Endothelial cell of umbilical vein (primary cell): ENCODE measurements at regions not wholly inside any gene's neighbourhood (a gene's known extent, or its start where the extent isn't known, plus 50 kb on each side); places are given as distances from the start of the nearest gene placed in this dataset.

ENCODE experiments used
- BruUV-seq: library from RNA; stranded (reverse); fragments of 400-500 nt; replicated peaks from 2 replicates; lab custom pipeline; 2021; lab: Mats Ljungman, UMichigan
- CTCF ChIA-PET: fragments of 300-600, 350-600 bp; sonication (Branson Sonifier 250); formaldehyde crosslinking; loops from one replicate; lab custom pipeline; 2021; ENCODE audit warnings: antibody characterized with exemption, inconsistent platforms; lab: Charles Lee
- POLR2A ChIA-PET: fragments of 300-600, 350-600 bp; sonication (Branson Sonifier 250); formaldehyde crosslinking; loops from one replicate; lab custom pipeline; 2021; ENCODE audit warnings: antibody characterized with exemption, inconsistent platforms; lab: Charles Lee
- DNase-seq: peaks from one replicate; pipeline ENCODE4 v3.0.0-alpha.2; 2011; ENCODE audit warnings: low read depth, low spot score
- FAIRE-seq: peaks from 2 replicates; lab custom pipeline; 2011; peaks lifted over from hg19 to GRCh38; lab: Jason Lieb, UNC
- H2AFZ ChIP-seq: 2 replicates; pipeline ENCODE4 v1.6.0; 2012; ENCODE audit warnings: low read depth, low read length, control low read depth, inconsistent platforms
- H3K27ac ChIP-seq: 2 replicates; pipeline ENCODE4 v1.5.1; 2011; ENCODE audit warnings: low read depth, mild to moderate bottlenecking, control low read depth, low read length, moderate library complexity; ENCODE audit not compliant: insufficient read depth
- H3K27me3 ChIP-seq, 2 experiments: 2 replicates each; pipeline versions ENCODE4 v1.6.0 to v1.6.1; 2011; ENCODE audit warnings: low read length in 2 of 2, mixed read lengths in 1 of 2; ENCODE audit not compliant: control insufficient read depth in 2 of 2, insufficient read depth in 2 of 2
- H3K36me3 ChIP-seq, 2 experiments: 2 replicates in 1 of 2; 3 replicates in 1 of 2; pipeline ENCODE4 v1.5.1; 2011; ENCODE audit warnings: low read length in 2 of 2, mild to moderate bottlenecking in 1 of 2, moderate library complexity in 1 of 2; ENCODE audit not compliant: control insufficient read depth in 2 of 2, insufficient read depth in 2 of 2; ENCODE audit errors: extremely low read depth in 1 of 2
- H3K4me1 ChIP-seq: 3 replicates; pipeline ENCODE4 v1.5.1; 2011; ENCODE audit warnings: mild to moderate bottlenecking, low read length; ENCODE audit not compliant: control insufficient read depth, insufficient read depth; ENCODE audit errors: extremely low read depth
- H3K4me2 ChIP-seq: 2 replicates; pipeline ENCODE4 v1.6.1; 2011; ENCODE audit warnings: low read length, control low read depth, mixed read lengths; ENCODE audit not compliant: insufficient read depth
- H3K4me3 ChIP-seq, 3 experiments: fragments of 200-600 bp in 1 of 3; sonication (generic), shearing (Covaris generic) in 1 of 3; replicated peaks in 1 of 3; 2 replicates each; pipeline ENCODE4 v1.5.1; 2011 to 2016; ENCODE audit warnings: control low read depth in 3 of 3, low read length in 3 of 3, mild to moderate bottlenecking in 2 of 3, inconsistent platforms in 1 of 3, low read depth in 1 of 3, moderate library complexity in 1 of 3; ENCODE audit not compliant: insufficient read depth in 1 of 3
- H3K79me2 ChIP-seq: 2 replicates; pipeline ENCODE4 v1.6.0; 2012; ENCODE audit warnings: low read length, inconsistent platforms; ENCODE audit not compliant: control insufficient read depth, insufficient read depth
- H3K9ac ChIP-seq: replicated peaks from 2 replicates; pipeline ENCODE3; 2011; ENCODE audit warnings: low read length, control low read depth; ENCODE audit not compliant: insufficient read depth; ENCODE audit errors: extremely low read depth
- H3K9me1 ChIP-seq: replicated peaks from 3 replicates; pipeline ENCODE4 v1.6.0; 2011; ENCODE audit warnings: mild to moderate bottlenecking, low read length; ENCODE audit not compliant: control insufficient read depth, insufficient read depth; ENCODE audit errors: extremely low read depth
- H3K9me3 ChIP-seq: replicated peaks from 2 replicates; pipeline ENCODE4 v1.5.1; 2012; ENCODE audit warnings: low read length, inconsistent platforms; ENCODE audit not compliant: control insufficient read depth, insufficient read depth
- H4K20me1 ChIP-seq: replicated peaks from 2 replicates; pipeline ENCODE3; 2011; ENCODE audit warnings: mild to moderate bottlenecking, low read length; ENCODE audit not compliant: control insufficient read depth, insufficient read depth; ENCODE audit errors: extremely low read depth
- EZH2 ChIP-seq: IDR thresholded peaks from 2 replicates; pipeline ENCODE4 v1.6.1; 2012; ENCODE audit warnings: borderline replicate concordance, low read depth, mild to moderate bottlenecking, moderate library complexity, low read length, inconsistent platforms; ENCODE audit not compliant: severe bottlenecking
- FOS ChIP-seq: IDR thresholded peaks from 2 replicates; pipeline ENCODE4 v1.6.1; 2011; ENCODE audit warnings: mild to moderate bottlenecking, low read length, moderate library complexity, borderline replicate concordance; ENCODE audit not compliant: insufficient read depth
- JUN ChIP-seq: IDR thresholded peaks from 2 replicates; pipeline ENCODE4 v1.6.1; 2011; ENCODE audit warnings: borderline replicate concordance, low read depth; ENCODE audit not compliant: insufficient read length, insufficient read depth
- POLR2A ChIP-seq: IDR thresholded peaks from 2 replicates; pipeline ENCODE4 v1.6.1; 2012; ENCODE audit warnings: low read depth, mild to moderate bottlenecking, control low read depth, low read length
- POLR2AphosphoS5 ChIP-seq: IDR thresholded peaks from 2 replicates; pipeline ENCODE4 v1.6.1; 2012; ENCODE audit warnings: low read depth, mild to moderate bottlenecking, control low read depth, low read length, moderate library complexity; ENCODE audit not compliant: insufficient read depth
- dilution Hi-C: fragments of 300-500 bp; cut with MboI; formaldehyde crosslinking; loops from one replicate; pipeline ENCODE4 v1.15.0; 2019; ENCODE audit warnings: low sequenced_read_pairs; ENCODE audit not compliant: extremely low pct_ligation_motif_present
- intact Hi-C: fragments of 100-400 bp; cut with micrococcal nuclease; formaldehyde crosslinking; loops from one replicate; pipeline ENCODE4 v1.10.0; 2022
- TF ChIP-seq, protein P1 (sequence below): IDR thresholded peaks from 2 replicates; pipeline ENCODE4 v1.6.1; 2011; ENCODE audit not compliant: insufficient read depth, insufficient read length
- TF ChIP-seq, protein P2 (sequence below), 2 donors: IDR thresholded peaks; 1 replicate in 1 of 2; 2 replicates in 1 of 2; pipeline ENCODE4 v1.5.1; 2011; ENCODE audit warnings: low read length in 2 of 2, mild to moderate bottlenecking in 2 of 2, moderate library complexity in 2 of 2, control low read depth in 1 of 2, inconsistent platforms in 1 of 2, low read depth in 1 of 2; ENCODE audit not compliant: insufficient read depth in 1 of 2; ENCODE audit errors: extremely low read depth in 1 of 2

DNA sequence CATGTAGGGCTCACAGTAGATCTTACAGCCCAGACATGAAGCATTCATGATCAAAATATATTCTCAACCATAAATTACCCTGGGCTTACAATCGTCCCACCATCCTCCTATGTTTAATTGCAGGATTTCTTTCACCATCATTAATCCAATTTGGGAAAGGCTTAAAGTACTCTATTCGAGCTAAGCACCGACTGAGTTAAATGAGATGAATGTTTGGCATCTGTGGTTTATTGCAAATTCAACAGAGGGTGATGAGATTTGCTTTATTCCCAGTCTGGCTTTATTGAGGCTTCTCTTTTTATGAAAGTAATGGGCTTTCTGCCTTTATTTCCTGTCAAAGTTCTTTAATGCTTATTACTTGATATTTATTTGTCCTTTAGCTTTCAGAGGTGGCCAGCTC is 159.0 kb downstream of the METTL4 start:
- Histone ChIP-seq H3K4me2 (no peak overlapping the region), H3K4me3 (no peak overlapping the region), H3K9me1 (no peaks in the 10 kb centered on the region), H3K9me3 (no peaks in the 10 kb centered on the region), H3K27me3 (no peaks in the 10 kb centered on the region), H3K4me1 (peaks cover 5% of the 10 kb centered on the region), H3K27ac (no peak overlapping the region), H3K36me3 (no peaks in the 10 kb centered on the region), H3K9ac (no peak overlapping the region), H4K20me1 (no peaks in the 10 kb centered on the region), H2AFZ (no peak overlapping the region), H3K79me2 (no peaks in the 10 kb centered on the region)
- dilution Hi-C loops: no loop called here
- DNase-seq (no peak), FAIRE-seq (no peak)
- intact Hi-C loops: loop anchor here (10.0 kb wide), 2 partner anchors 57 to 103 kb away; no protein-coding TSS in a partner anchor
- no peak for TF ChIP-seq JUN
- TF ChIP-seq, protein P1, sequence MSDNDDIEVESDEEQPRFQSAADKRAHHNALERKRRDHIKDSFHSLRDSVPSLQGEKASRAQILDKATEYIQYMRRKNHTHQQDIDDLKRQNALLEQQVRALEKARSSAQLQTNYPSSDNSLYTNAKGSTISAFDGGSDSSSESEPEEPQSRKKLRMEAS: no peak
- TF ChIP-seq POLR2AphosphoS5: no peak
- TF ChIP-seq EZH2: no peak
- no peak for TF ChIP-seq FOS
- TF ChIP-seq POLR2A: no peak
- TF ChIP-seq, protein P2, sequence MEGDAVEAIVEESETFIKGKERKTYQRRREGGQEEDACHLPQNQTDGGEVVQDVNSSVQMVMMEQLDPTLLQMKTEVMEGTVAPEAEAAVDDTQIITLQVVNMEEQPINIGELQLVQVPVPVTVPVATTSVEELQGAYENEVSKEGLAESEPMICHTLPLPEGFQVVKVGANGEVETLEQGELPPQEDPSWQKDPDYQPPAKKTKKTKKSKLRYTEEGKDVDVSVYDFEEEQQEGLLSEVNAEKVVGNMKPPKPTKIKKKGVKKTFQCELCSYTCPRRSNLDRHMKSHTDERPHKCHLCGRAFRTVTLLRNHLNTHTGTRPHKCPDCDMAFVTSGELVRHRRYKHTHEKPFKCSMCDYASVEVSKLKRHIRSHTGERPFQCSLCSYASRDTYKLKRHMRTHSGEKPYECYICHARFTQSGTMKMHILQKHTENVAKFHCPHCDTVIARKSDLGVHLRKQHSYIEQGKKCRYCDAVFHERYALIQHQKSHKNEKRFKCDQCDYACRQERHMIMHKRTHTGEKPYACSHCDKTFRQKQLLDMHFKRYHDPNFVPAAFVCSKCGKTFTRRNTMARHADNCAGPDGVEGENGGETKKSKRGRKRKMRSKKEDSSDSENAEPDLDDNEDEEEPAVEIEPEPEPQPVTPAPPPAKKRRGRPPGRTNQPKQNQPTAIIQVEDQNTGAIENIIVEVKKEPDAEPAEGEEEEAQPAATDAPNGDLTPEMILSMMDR (IDR thresholded peaks at IDR 0.05; ENCODE audit: extremely low read depth in 1 of 2, insufficient read depth in 1 of 2, low read depth in 1 of 2, low read length in 2 of 2): no peak
- BruUV-seq: no TSS peak
- ChIA-PET CTCF (no interaction called here), POLR2A (no interaction called here)
